SK-N-SH (cell line): ENCODE measurements at regions not wholly inside any gene's neighbourhood (a gene's known extent, or its start where the extent isn't known, plus 50 kb on each side); places are given as distances from the start of the nearest gene placed in this dataset.

Experiments
- CTCF ChIP-seq: fragments of 200-600 bp; sonication (generic); IDR thresholded peaks from 2 replicates; pipeline ENCODE4 v1.6.1; 2017; ENCODE audit warnings: antibody characterized with exemption, mild to moderate bottlenecking, moderate library complexity
- EP300 ChIP-seq, 2 experiments: IDR thresholded peaks; 2 replicates each; pipeline versions ENCODE4 v1.4.0 to v1.6.1; 2012; ENCODE audit warnings: borderline replicate concordance in 1 of 2, low read depth in 1 of 2, low read length in 1 of 2
- FOXM1 ChIP-seq: IDR thresholded peaks from 2 replicates; pipeline ENCODE4 v1.4.0; 2012; ENCODE audit warnings: low read depth, mild to moderate bottlenecking
- JUND ChIP-seq: IDR thresholded peaks from 2 replicates; pipeline ENCODE4 v1.4.0; 2012
- MAX ChIP-seq: IDR thresholded peaks from 2 replicates; pipeline ENCODE4 v1.4.0; 2012; ENCODE audit warnings: low read depth
- NFIC ChIP-seq: IDR thresholded peaks from 2 replicates; pipeline ENCODE4 v1.4.0; 2012; ENCODE audit warnings: borderline replicate concordance
- POLR2AphosphoS5 ChIP-seq: IDR thresholded peaks from 2 replicates; pipeline ENCODE4 v1.6.1; 2012; ENCODE audit warnings: low read depth, low read length
- RAD21 ChIP-seq: IDR thresholded peaks from 2 replicates; pipeline ENCODE4 v1.6.1; 2012; ENCODE audit warnings: mild to moderate bottlenecking, low read length
- RXRA ChIP-seq: IDR thresholded peaks from 2 replicates; pipeline ENCODE4 v1.4.0; 2012; ENCODE audit warnings: low read depth, mild to moderate bottlenecking, borderline replicate concordance
- YY1 ChIP-seq: IDR thresholded peaks from 2 replicates; pipeline ENCODE4 v1.4.0; 2012; ENCODE audit warnings: low read depth, mild to moderate bottlenecking
- ZBTB33 ChIP-seq: IDR thresholded peaks from 2 replicates; pipeline ENCODE4 v1.4.0; 2012; ENCODE audit warnings: low read depth, borderline replicate concordance

DNA sequence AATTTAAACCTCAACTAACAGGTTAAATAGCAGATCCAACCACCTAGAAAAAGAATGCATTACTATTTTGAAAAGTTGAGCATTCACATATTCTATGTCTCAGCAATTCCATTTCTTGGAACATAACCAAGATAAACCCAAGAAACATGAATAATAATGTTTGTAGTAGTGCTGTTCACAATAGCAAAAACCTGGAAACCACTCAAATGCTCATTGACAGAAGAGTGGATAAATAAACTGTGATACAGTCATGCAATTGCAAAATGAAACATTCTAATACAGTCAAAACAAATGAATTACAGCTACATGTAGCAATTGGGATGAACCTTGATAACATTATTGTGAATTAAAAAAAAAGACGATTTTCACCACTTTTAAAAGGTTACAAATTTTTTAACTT, 162.8 kb upstream of the TMEM45B start:
- TF ChIP-seq CTCF (no peak), RAD21 (no peak), EP300 (IDR thresholded peaks at IDR 0.05; ENCODE audit: borderline replicate concordance in 1 of 2, low read depth in 1 of 2, low read length in 1 of 2) (no peak), ZBTB33 (no peak), JUND (no peak), MAX (no peak), POLR2AphosphoS5 (no peak), NFIC (peak; percentile 25; the same call in 1 of the 2 replicates), RXRA (no peak), YY1 (no peak), FOXM1 (no peak)
